ENCODE measurements at regions not wholly inside any gene's neighbourhood (a gene's known extent, or its start where the extent isn't known, plus 50 kb on each side); places are given as distances from the start of the nearest gene placed in this dataset.

GRCh38 chr6:90403489-90404381, 107.1 kb upstream of the BACH2 start:
- no peak for DNase-seq (ENCODE audit: low spot score)

- DNase-seq (ENCODE audit: low spot score) = no peak
Measured at GRCh38 chr6:90402831-90403192, 106.2 kb upstream of the BACH2 start.

GRCh38 chr6:90401933-90402830, 105.5 kb upstream of the BACH2 start:
- no peak for DNase-seq (ENCODE audit: low spot score)

DNA sequence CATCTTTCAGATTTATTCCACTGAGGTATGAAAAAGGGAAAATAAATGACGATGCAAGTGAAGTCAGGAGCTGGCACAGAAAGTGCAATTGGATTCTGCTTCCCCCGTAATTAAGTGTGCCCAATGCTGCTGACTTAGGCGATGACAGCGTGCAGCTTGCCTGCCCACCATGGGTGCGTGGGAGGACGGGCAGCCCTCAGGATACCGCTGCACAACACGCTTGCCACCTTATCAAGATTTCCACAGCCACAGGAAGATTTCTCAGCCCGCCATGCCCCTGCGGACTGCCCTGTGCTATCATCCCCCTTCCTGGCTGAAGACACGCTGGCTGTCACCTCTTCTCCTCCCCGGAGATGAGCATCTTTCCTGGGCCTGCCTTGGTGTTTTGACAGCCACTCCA, 103.3 kb upstream of the BACH2 start:
- DNase-seq (ENCODE audit: low spot score) = no peak

GRCh38 chr6:90397929-90398674, 101.5 kb upstream of the BACH2 start:
- no peak for DNase-seq (ENCODE audit: low spot score)

DNA sequence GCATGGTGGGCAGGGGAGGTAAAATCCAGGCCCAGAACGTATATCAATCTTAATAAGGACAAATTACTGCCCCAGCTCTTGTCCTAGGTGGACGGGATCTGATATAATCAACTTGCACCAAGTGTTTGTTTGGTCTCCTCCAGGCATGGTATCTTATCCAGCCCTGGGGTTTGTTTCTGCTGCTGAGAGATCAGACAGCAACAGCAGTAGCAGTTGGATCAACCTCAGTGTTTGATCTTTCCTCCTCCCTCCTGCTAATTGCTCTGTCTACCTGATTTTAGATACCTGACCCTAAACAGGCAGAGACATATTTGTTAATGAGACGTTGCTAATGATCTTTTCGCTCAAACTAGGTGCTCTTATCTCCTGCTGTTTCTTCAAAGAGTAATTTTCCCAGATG, 100.4 kb upstream of the BACH2 start:
- no peak for DNase-seq (ENCODE audit: low spot score)

DNA sequence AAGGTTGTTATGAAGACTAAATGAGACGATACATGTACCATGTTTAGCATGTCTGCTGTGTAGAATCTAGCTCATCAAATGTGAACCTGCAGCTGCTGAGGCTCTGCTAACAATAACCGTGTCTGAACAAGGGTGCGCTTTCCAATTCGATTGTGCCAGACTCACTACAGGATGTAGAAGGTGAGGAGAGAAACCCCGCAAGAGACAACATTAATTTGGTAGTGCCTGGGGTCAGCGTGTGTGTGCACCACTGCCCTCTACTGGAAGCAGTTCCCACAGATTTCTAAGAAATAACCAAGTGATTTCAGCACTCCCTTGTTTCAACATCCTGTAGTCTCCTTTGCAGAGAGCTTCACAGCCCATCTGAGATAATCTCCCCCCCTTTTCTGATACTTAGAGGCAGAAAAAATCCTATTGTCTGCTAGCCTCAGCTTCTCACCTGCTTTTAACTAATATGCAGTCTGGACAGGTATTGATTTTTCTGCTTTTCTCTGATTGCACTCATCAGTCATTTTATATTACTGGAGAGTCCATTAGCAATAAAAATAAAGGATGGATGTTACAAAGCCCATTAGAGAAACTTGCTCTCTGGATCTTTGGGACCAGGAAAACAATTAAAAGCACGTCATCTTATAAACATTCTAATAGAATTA, 96.7 kb upstream of the BACH2 start:
- peak; percentile 64 for DNase-seq (ENCODE audit: low spot score)

DNA sequence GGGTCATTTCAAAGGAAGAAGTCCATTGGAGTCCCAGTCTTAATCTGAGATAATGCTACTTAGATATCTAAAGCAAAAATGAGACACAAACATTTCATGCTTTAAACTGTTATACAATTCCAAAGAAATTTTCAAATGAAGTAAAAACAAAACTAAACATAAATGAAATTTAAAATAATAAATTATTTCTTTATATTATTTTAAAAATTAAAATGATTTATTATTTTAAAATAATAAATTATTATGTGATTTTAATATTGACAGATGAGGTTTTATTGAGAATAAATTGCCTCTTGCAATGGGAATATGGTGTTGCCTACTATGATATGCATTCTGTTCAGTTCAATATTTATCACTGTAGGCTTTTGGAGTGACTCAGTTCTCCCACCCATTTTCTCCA, 93.7 kb upstream of the BACH2 start:
- DNase-seq (ENCODE audit: low spot score) = no peak

GRCh38 chr6:90388395-90388794, 91.8 kb upstream of the BACH2 start:
- no peak for DNase-seq (ENCODE audit: low spot score)

DNA sequence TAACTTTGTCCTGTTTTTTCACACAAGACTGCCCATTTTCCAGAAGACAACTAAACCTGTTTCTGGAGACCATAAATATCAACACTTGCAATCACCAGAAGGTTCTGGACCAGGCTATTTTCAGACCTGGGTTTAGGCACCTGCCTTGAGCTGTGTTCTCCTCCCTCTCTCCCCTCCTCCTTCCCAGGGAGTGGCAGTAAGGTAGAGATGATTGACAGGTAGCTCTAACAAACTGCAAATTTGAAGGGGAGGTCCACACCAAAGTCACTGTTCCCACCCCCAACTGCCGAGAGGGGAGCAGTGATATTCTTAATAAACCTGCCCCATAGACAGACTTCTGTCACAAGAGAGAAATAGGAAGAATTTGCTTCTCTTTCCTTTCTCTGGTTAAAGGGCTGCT, 91.2 kb upstream of the BACH2 start:
- DNase-seq (ENCODE audit: low spot score) = no peak

- no peak for DNase-seq (ENCODE audit: low spot score)
Measured at GRCh38 chr6:90387383-90387775, 90.7 kb upstream of the BACH2 start.

GRCh38 chr6:90386399-90387382, 90.0 kb upstream of the BACH2 start:
- no peak for DNase-seq (ENCODE audit: low spot score)

- DNase-seq (ENCODE audit: low spot score) = no peak
Measured at GRCh38 chr6:90385759-90386313, 89.2 kb upstream of the BACH2 start.

DNA sequence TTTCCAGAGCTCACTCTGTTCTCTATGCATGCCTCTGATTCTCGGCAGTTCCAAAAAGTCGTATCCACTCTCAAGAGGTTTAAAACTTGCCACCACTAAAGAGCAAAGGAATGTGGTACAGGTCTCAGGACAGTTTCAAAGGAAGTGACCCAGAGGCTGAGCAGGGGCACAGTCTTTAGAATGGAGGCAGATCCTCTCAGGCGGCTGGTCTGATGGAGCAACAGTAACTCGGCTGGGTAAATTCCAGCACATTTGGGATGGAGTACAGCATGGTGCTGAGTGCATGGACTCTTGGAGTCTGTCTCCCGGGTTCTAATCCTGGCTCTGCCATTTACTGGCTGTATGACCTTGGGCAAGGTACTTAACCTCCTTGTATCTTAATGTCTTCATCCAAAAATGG, 88.1 kb upstream of the BACH2 start:
- no peak for DNase-seq (ENCODE audit: low spot score)

DNA sequence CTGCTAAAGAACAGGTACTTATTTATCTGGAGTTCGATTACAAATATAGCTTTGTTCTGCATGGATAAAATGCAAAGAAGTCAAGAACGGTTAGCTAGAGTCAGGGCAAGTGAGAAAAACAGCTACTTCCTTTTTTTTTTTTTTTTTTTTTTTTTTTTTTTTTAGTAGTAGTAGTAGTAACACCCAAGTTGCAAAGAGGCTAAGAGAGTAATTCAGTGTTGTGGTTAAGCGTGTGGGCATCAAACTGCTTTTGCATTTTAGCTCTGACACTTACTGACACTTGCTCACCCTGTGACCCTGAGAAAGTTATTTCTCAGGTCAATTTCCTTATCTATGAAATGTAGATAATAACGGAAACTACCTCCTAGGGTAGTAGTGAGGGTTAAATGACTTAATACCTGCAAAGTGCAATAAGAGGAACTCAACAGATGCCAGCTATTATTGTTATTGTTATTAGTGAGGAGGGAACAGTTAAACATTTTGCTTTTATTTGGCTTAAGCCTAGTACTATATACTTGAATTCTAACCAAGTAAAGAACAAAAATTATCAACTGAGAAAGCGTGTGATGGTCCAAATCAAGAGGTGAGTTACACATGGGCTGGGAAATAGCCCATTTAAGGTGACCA, 86.7 kb upstream of the BACH2 start:
- no peak for DNase-seq (ENCODE audit: low spot score)

DNA sequence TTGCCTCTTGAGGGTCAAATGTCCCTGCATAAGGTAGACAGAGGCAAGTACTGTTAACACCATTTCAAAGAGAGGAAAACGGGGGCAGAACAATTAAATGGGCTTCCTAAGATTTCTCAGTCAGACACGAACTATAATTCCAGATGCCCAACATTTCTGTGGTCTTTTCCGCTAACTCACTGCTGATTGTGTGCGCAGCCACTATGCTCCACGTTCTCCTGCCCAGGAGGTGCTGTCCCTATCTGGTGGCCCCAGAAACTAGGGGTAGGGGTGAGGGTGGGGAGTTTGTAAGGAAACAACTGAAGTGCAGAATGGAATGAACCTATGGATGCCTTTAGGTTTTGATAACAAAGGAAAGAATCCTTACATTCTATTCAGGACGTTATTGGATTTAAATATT, 86.1 kb upstream of the BACH2 start:
- no peak for DNase-seq (ENCODE audit: low spot score)

DNA sequence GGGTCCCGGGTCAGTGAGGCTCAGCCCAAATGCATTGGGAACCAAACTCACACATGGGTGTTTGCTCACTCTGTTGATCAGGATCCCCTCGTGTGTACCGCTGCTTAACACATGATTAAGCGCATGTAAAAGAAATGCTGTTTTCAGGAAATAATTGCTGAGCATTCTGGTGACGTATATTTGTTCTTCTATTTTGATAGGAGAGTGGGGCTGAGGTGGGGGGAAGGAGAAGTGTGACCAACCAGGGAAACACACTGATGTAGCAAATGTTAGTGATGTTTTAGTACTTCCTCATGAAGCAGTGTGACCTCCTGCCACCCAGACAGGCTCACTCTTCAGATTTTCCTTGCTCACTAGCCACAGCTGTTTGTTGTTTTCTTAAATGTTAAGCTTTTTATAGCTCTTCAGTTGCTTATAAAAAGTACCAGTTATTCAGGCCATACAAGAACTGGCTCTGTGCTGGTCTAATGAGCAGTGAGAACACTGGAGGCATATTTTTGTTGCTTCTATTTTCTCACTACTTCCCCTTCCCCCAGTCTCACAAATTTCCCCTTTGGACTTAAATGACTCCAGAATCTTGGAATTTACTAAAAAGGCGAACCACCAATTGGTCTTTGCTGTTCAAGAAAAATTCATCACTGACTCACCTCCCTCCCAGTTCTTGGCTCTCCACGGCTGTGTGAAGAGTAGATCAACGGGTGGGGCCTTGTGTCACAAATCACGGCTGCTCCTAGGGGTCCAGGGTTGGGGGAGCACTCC, 79.2 kb upstream of the BACH2 start:
- peak; percentile 52 for DNase-seq (ENCODE audit: low spot score)

- DNase-seq (ENCODE audit: low spot score) = no peak
Measured at GRCh38 chr6:90374201-90374600, 77.6 kb upstream of the BACH2 start.

DNA sequence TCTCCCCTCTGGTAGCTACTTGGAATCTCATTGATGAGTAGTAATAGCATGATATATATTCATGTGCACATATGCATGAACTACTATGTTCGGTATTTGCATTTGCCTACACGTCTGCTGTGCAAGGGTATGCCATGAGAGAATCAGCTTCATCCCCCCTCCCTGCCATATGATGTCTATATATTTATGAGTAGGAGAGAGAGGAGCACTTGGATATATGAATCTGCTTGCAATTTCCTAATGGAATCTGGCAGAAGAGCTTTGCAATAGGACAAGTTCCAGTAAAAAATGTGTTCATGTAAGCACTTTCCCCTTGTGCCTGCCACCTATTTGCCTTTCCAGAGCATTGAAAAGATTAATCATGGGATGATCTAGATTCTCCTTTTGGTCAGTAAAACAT, 76.2 kb upstream of the BACH2 start:
- no peak for DNase-seq (ENCODE audit: low spot score)

Data from GM03348 (cell line).